Fibroblast of the aortic adventitia (primary cell): ENCODE measurements at regions not wholly inside any gene's neighbourhood (a gene's known extent, or its start where the extent isn't known, plus 50 kb on each side); places are given as distances from the start of the nearest gene placed in this dataset.
A peak's percentile ranks its signal among the peaks of the same experiment; 100 is the strongest.

Source experiments
- DNase-seq: peaks from one replicate; pipeline ENCODE4 v3.0.0-alpha.2; 2010; ENCODE audit warnings: low read depth
- H3K4me3 ChIP-seq: 2 replicates; pipeline ENCODE4 v1.5.1; 2011; ENCODE audit warnings: low read depth, mild to moderate bottlenecking, control low read depth, low read length, moderate library complexity
- TF ChIP-seq, protein P1 (sequence below): IDR thresholded peaks from 2 replicates; pipeline ENCODE4 v1.5.1; 2011; ENCODE audit warnings: mild to moderate bottlenecking, low read length, control low read depth, inconsistent platforms; ENCODE audit not compliant: insufficient read depth

DNA sequence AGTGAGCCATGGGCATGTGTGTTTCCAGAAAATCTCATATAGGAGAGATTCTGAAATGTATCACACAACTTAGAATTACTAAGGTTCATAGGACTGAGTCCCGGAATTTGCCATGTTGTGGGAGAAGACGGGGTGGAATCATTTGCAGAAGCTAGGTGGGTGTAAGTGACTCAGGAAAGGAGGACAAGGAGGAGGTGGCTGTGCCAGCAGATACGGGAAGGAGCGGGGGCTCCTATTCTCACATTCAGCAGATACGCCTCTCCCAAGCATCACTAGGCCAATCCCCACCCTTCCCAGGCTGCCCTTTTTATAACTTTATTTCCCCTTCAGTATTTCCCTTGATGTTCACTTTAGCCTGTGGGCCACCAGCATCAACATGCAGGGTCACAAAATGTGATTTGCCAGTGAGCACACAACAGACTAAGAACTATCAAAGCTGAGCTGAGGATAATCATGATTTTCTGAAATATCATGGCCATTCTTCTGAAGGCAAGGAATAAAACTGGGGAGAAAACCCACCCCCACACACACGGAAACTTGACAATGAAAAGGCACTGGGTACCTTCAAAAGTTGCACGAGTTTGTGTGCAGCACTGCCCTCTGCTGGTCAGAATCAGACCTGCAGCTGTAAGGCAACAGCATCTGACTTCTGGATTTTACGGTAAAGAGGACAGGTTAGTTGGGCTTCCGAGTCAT is 133.2 kb downstream of the MTX3 start:
- TF ChIP-seq, protein P1, sequence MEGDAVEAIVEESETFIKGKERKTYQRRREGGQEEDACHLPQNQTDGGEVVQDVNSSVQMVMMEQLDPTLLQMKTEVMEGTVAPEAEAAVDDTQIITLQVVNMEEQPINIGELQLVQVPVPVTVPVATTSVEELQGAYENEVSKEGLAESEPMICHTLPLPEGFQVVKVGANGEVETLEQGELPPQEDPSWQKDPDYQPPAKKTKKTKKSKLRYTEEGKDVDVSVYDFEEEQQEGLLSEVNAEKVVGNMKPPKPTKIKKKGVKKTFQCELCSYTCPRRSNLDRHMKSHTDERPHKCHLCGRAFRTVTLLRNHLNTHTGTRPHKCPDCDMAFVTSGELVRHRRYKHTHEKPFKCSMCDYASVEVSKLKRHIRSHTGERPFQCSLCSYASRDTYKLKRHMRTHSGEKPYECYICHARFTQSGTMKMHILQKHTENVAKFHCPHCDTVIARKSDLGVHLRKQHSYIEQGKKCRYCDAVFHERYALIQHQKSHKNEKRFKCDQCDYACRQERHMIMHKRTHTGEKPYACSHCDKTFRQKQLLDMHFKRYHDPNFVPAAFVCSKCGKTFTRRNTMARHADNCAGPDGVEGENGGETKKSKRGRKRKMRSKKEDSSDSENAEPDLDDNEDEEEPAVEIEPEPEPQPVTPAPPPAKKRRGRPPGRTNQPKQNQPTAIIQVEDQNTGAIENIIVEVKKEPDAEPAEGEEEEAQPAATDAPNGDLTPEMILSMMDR: peak; percentile 97
- H3K4me3 ChIP-seq: no peak overlapping the region
- peak; percentile 74 for DNase-seq

- H3K4me3 ChIP-seq: no peak overlapping the region
- no peak for DNase-seq
These were observed 134.5 kb downstream of the MTX3 start for GRCh38 chr5:79856456-79857055.

DNA sequence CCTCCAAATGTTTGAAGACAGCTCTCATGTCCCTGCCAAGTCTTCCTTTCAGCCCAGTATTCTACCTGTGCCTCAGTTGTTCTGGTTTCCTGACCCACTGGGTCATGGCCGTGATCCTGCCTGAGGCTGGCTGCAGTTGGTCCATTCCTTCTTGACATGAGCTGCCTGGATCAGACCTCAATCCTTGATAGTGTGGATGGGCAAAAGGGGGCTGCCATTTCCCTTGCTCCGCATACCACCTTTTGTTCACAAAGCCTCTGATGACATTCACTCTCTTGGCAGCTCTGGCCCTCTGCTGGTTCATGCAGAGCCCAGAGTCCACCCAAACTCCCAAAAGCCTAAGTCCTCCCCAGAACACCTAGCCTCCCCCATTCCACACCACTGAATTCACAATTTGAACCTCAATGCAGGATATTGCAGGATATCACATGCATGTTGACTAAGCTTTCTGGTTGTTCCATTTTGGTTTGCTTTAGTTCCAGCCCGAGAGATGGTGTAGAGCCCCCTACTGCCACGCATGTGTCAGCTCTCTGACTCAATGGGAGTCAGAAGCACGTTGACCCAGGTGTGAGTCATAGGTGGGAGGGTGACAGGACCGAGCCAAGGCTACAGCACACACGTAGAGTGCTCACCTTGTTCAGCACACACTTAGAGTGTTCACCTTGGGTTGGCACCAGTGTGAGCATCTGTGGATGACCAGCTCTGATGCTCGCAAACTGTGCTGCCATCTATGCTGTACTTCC is 137.2 kb downstream of the MTX3 start:
- TF ChIP-seq, protein P1: no peak
- no peak overlapping the region for H3K4me3 ChIP-seq
- DNase-seq: no peak

More at GRCh38 chr5:79856456-79857055, 134.5 kb downstream of the MTX3 start:
- TF ChIP-seq, protein P1: no peak

DNA sequence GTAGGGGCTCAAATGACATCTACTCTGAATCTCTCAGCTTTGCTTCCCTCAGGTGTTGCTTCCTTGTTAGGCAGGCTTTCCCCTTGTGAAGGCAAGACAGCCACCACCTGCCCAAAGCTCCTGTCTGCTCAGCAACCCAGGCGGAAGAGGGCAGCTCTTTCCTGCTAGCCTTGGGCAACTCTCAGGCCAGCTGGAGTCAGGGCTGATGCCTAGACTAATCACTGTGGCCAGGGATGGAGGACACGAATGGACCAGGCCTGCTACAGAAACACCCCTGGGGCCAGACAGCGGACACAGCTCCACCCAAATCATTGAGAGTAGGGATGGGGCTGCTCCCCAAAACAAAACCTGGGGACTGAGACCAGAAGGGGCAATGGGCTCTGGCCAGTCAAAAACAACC is 138.0 kb downstream of the MTX3 start:
- no peak for DNase-seq
- TF ChIP-seq, protein P1: no peak
- no peak overlapping the region for H3K4me3 ChIP-seq

DNA sequence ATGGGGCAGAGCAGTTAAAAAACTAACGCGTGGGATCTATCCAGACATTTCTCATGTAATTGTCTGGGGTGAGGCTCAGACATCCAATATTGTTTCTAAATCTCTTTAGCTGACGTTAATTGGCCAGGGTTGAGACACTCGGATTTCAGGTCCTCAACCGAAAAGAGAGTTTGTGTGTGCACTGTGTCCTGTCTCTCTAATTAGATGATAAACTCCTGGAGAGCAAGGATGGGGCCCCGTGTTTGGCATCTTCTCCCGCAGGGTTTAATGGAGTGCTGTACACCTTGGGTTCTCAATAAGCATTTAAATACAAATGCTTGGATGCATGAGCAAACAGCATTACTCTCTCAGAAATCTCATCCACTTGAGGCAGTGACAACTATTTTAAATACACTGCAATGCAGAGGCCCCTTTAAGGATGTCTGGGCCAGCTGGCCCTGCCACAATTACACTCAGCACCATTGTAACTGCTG is 139.6 kb downstream of the MTX3 start:
- TF ChIP-seq, protein P1: no peak
- no peak overlapping the region for H3K4me3 ChIP-seq
- DNase-seq: no peak

GRCh38 chr5:79850941-79851340 is 140.1 kb downstream of the MTX3 start:
- no peak for DNase-seq
- no peak overlapping the region for H3K4me3 ChIP-seq
- TF ChIP-seq, protein P1: no peak
